SKM-1 (cell line): ENCODE measurements at regions not wholly inside any gene's neighbourhood (a gene's known extent, or its start where the extent isn't known, plus 50 kb on each side); places are given as distances from the start of the nearest gene placed in this dataset.
"Not testable (repeated sequence)": the region's sequence is repeated elsewhere in the genome, so short reads cannot be mapped to it uniquely, and the experiment has no call there.

Source experiments
- DNase-seq: peaks from one replicate; lab custom pipeline; 2025; ENCODE audit not compliant: unreplicated experiment; lab: John Stamatoyannopoulos, UW

GRCh38 chr14:21817010-21817409, 143.4 kb upstream of the OR4E1 start:
- DNase-seq = not testable (repeated sequence)

- DNase-seq = no peak
These were observed 134.4 kb upstream of the OR4E1 start for GRCh38 chr14:21807975-21808374.

GRCh38 chr14:21804981-21805380, 131.4 kb upstream of the OR4E1 start:
- DNase-seq = peak; percentile 1

DNA sequence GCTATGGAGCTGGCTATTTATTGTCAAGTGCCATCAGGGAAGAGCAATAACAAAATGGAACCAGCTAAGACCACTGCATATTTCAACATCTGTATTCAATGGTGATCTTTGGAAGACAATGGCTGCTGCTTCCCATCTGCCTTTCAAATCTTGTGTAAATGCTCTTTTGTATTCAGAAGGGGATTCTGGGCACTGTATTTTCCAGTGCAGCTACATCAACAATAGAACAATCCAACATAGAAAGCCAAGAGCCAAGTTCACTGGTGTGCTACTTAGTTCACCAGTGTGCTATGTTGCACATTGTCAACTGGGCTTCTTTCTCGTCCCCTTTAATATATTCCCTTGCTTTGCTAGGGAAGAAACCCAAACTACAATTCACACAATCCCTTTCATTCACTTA, 128.8 kb upstream of the OR4E1 start:
- DNase-seq = no peak

DNA sequence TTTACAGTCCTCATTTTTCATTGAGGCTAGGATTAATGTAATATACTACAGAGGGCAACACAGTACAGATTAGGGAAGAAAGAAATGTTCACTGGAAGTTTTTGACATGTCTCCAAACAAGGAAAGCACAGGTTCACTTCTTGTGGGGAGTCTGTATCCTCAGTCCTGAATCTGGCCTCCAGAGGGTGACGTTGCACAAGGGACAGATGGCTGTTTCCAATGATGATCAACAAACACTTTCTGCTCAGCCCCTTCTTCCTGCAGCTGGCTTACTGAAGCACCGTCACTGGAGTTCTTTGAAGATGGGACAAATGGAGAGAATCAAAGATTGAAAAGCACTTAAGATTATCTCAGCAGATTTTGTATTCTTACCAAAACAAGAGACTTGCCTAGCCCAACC, 123.3 kb upstream of the OR4E1 start:
- DNase-seq = no peak

- no peak for DNase-seq
These were observed 121.8 kb upstream of the OR4E1 start for GRCh38 chr14:21795456-21795855.

DNA sequence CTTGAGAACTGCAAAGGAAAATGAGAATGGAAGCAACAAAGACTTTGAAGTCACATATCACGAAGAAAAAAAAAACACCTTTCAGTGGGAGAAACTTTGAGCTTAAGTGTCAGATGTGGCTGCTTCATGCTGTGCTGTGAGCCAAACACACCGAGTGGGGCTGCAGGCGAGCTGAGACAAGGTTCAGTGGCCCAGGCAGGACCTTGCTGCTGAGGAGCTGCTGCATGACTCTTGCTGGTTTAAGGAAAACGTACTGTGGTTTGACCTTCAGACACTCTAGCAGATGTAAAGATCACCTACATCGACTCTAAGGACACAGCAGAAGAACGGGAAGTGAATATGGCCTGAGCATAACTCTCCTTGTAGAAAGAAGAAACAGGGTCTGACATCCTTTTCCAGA, 118.1 kb upstream of the OR4E1 start:
- DNase-seq = no peak

GRCh38 chr14:21788687-21789086, 115.1 kb upstream of the OR4E1 start:
- DNase-seq = not testable (repeated sequence)

DNA sequence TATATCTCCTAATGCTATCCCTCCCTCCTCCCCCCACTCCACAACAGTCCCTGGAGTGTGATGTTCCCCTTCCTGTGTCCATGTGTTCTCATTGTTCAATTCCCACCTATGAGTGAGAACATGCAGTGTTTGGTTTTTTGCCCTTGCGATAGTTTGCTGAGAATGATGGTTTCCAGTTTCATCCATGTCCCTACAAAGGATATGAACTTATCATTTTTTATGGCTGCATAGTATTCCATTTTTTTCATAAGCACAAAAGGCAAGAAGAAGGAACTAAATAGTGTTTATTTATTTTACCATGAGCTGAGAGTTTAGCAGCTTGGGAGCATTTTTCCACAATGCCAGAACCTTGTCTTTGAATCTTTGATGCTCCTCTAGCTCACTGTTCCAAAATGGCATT, 113.6 kb upstream of the OR4E1 start:
- DNase-seq = not testable (repeated sequence)

DNA sequence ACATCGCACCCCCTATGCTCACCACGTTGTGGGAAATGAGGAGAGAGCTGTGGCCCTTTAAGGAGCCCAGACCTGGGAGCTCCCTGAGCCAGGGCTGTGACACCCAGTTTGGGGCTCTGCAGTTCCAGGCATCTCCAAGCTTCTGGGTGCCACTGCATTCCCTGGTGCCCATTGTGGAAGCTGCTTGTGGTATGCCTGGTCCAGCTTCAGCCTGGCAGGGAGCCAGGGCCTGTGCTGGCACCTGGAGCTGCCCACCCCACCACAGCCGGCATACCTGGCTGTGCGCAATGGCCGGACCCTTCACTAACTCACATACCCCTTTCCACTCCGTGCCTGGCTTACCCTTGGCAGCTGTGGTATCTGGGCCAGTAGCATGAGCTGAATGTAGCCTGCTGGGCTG, 107.9 kb upstream of the OR4E1 start:
- DNase-seq = no peak

- no peak for DNase-seq
These were observed 106.9 kb upstream of the OR4E1 start for GRCh38 chr14:21780429-21781084.

GRCh38 chr14:21771671-21772070, 98.1 kb upstream of the OR4E1 start:
- DNase-seq = no peak

DNA sequence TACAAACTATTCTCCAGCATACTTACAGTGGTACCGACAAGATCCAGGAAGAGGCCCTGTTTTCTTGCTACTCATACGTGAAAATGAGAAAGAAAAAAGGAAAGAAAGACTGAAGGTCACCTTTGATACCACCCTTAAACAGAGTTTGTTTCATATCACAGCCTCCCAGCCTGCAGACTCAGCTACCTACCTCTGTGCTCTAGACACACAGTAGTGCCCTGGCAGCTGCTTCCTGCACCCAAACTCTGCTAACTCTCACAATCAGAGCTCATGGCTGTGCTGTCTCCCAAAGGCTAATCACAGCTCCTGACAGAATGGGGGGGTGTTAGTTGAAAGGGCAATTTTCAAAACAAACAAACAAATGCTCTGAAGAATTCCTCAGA, 95.2 kb upstream of the OR4E1 start:
- no peak for DNase-seq

- no peak for DNase-seq
These were observed 94.7 kb upstream of the OR4E1 start for GRCh38 chr14:21768116-21768874.

DNA sequence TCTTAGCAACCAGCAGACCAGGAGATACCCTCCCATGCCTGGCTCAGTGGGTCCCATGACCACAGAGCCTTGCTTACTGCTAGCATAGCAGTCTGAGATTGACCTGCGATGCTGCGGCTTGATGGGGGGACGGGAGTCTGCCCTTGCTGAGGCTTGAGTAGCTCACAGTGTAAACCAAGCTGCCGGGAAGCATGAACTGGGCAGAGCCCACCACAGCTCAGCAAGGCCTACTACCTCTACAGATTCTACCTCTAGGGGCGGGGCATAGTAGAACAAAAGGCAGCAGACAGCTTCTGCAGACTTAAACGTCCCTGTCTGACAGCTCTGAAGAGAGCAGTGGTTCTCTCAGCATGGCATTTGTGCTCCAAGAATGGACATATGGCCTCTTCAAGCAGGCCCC, 86.7 kb upstream of the OR4E1 start:
- not testable (repeated sequence) for DNase-seq

DNA sequence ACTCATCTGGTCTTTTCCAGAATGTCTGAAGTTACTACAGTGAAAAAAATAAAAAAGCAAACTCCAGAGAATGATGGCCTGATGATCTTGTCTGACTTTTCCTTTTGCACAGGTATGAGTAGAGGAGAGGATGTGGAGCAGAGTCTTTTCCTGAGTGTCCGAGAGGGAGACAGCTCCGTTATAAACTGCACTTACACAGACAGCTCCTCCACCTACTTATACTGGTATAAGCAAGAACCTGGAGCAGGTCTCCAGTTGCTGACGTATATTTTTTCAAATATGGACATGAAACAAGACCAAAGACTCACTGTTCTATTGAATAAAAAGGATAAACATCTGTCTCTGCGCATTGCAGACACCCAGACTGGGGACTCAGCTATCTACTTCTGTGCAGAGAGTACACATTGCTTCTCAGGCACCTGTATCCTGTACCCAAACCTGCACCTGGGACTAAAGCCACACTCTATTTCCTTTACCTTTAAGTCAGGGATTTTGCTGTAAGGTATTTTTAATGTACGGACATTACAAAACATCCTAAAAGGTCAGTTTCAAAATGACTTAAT, 75.8 kb upstream of the OR4E1 start:
- DNase-seq = no peak

DNA sequence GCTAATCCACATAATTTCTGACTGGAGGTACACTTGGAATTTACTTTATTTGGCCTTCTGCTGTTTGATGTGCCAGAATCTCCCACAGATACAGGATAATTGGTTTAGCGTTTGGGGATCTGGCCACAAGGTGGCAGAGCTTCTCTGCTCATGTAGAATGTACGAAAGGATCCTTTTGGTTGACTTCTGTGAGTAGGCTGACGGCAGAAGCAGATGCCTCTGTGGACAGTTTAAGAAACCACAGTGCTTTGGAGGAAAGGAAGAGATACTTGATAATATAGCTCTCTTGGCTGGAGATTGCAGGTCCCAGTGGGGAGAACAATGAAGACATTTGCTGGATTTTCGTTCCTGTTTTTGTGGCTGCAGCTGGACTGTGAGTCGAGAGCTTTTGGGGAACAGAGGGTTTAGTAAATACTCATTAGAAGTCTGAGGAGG, 75.3 kb upstream of the OR4E1 start:
- DNase-seq = peak; percentile 13

DNA sequence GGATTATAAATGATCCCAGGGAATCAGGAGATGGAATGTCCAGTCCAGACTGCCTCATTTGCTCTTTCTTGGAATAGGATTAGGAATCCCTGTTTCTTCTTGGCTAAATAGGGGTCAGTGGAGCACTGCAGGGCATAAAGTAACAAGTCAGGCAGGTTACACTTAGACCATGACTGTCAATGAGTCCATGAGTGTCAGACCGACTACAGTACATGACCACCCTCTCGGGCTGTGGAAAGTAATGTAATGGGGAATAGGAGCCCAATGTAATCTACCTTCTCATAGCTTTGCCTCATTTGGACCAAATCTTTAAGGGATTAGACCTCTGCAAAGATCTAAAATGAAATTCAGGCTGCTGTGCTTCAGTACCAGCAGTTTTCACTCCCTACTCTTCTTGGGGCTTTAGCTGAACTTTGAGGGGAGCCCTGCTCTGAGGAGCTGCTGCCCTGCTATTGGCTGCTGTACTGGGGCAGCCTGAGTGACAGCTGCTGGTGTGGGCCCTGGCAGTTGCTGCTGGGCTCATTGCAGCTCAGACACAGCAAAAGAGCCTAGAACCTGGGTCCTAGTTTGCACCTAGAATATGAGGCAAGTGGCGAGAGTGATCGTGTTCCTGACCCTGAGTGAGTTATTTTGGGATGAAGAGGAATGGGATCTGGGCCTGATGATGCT, 62.2 kb upstream of the OR4E1 start:
- DNase-seq = no peak

- no peak for DNase-seq
These were observed 61.6 kb upstream of the OR4E1 start for GRCh38 chr14:21735200-21735599.

- DNase-seq = peak; percentile 2
These were observed 60.9 kb upstream of the OR4E1 start for GRCh38 chr14:21734457-21735074.

DNA sequence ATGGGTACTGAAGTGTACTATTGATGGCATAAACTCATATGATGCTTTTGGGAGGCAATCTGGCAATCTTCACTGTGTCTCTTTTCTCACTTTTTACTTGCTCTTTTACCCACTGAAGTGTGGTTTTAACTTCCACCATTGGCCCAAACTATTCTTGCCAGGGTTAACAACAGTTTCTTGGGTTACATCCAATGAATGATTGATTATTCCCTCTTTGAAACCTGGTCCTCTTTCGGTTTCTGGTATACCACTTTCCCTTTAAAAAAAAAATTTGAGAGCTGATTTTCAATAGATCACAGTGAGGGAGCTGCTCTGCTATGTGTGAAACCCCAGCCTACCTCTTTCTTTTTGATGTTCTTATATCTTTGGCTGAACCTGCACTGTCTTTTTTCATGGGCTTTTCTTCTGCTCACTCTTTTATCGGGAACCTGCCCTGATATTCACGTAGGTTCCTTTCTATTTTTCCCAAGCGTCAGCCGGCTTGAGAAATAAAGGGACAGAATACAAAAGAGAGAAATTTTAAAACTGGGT, 56.1 kb upstream of the OR4E1 start:
- no peak for DNase-seq
